Tibial nerve (tissue), 3 donors: ENCODE measurements at regions not wholly inside any gene's neighbourhood (a gene's known extent, or its start where the extent isn't known, plus 50 kb on each side); places are given as distances from the start of the nearest gene placed in this dataset.

ENCODE experiments used
- CTCF ChIP-seq, 5 experiments: fragments of 200-600 bp in 3 of 5; fragments of 450-650 bp in 2 of 5; sonication (generic) in 3 of 5; IDR thresholded peaks; one replicate each; pipeline ENCODE4 v1.5.1; 2016 to 2019; ENCODE audit warnings: antibody characterized with exemption in 5 of 5, mild to moderate bottlenecking in 3 of 5, moderate library complexity in 2 of 5
- POLR2A ChIP-seq, 2 donors: fragments of 450-650 bp; IDR thresholded peaks; one replicate each; pipeline ENCODE4 v1.6.1; 2017; ENCODE audit warnings: antibody characterized with exemption in 2 of 2, mild to moderate bottlenecking in 2 of 2, moderate library complexity in 2 of 2

DNA sequence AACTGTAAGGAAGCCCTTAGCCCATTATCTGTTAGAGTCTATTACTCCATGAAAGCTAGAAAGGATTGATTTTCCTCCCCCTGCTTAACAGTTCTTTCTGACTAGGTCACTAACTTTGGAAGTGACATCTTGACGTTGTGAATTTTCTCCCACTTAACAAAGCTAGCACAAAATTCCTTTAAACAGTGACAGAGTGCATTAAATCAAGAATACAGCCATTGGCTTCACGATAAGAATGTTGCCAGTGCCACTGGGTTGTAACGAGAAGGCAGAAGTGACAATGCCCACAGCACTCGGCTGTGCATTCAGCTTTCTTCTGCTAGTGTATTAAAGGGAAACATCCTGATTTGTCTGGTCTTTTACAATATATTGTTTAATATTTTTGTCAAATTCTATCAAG lies 182.7 kb upstream of the DTNBP1 start:
- TF ChIP-seq CTCF (IDR thresholded peaks at IDR 0.05) (no peak), POLR2A (IDR thresholded peaks at IDR 0.05) (no peak)
